ENCODE measurements at regions not wholly inside any gene's neighbourhood (a gene's known extent, or its start where the extent isn't known, plus 50 kb on each side); places are given as distances from the start of the nearest gene placed in this dataset.

- FAIRE-seq: no peak
These were observed 57.5 kb downstream of the OSR1 start for GRCh38 chr2:19300961-19301360.

GRCh38 chr2:19299522-19299921 lies 58.9 kb downstream of the OSR1 start:
- peak; percentile 29 for FAIRE-seq

- FAIRE-seq: peak; percentile 80
These were observed 59.4 kb downstream of the OSR1 start for GRCh38 chr2:19299032-19299431.

- FAIRE-seq: no peak
These were observed 60.7 kb downstream of the OSR1 start for GRCh38 chr2:19297716-19298115.

GRCh38 chr2:19295998-19296502 lies 62.4 kb downstream of the OSR1 start:
- FAIRE-seq: no peak

- no peak for FAIRE-seq
These were observed 66.4 kb downstream of the OSR1 start for GRCh38 chr2:19292007-19292406.

GRCh38 chr2:19288291-19288690 lies 70.1 kb downstream of the OSR1 start:
- FAIRE-seq: no peak

- FAIRE-seq: no peak
These were observed 71.1 kb downstream of the OSR1 start for GRCh38 chr2:19287324-19287723.

GRCh38 chr2:19282305-19282704 lies 76.1 kb downstream of the OSR1 start:
- FAIRE-seq: no peak

GRCh38 chr2:19274439-19274838 lies 84.0 kb downstream of the OSR1 start:
- no peak for FAIRE-seq

GRCh38 chr2:19272941-19273470 lies 85.4 kb downstream of the OSR1 start:
- FAIRE-seq: no peak

GRCh38 chr2:19272039-19272438 lies 86.4 kb downstream of the OSR1 start:
- no peak for FAIRE-seq

GRCh38 chr2:19264852-19265251 lies 93.6 kb downstream of the OSR1 start:
- FAIRE-seq: no peak

GRCh38 chr2:19262150-19262549 lies 96.3 kb downstream of the OSR1 start:
- no peak for FAIRE-seq

- no peak for FAIRE-seq
These were observed 97.4 kb downstream of the OSR1 start for GRCh38 chr2:19261061-19261460.

- peak; percentile 50 for FAIRE-seq
These were observed 102.3 kb downstream of the OSR1 start for GRCh38 chr2:19256121-19256601.

- no peak for FAIRE-seq
These were observed 102.9 kb downstream of the OSR1 start for GRCh38 chr2:19255481-19255880.

GRCh38 chr2:19251554-19251953 lies 106.9 kb downstream of the OSR1 start:
- no peak for FAIRE-seq

GRCh38 chr2:19250906-19251305 lies 107.5 kb downstream of the OSR1 start:
- FAIRE-seq: no peak

- no peak for FAIRE-seq
These were observed 111.2 kb downstream of the OSR1 start for GRCh38 chr2:19247186-19247585.

- no peak for FAIRE-seq
These were observed 111.9 kb downstream of the OSR1 start for GRCh38 chr2:19246496-19246895.

GRCh38 chr2:19244460-19245363 lies 113.7 kb downstream of the OSR1 start:
- no peak for FAIRE-seq

GRCh38 chr2:19238440-19239060 lies 119.9 kb downstream of the OSR1 start:
- FAIRE-seq: no peak

- FAIRE-seq: no peak
These were observed 123.1 kb downstream of the OSR1 start for GRCh38 chr2:19235308-19235707.
